ENCODE measurements at regions not wholly inside any gene's neighbourhood (a gene's known extent, or its start where the extent isn't known, plus 50 kb on each side); places are given as distances from the start of the nearest gene placed in this dataset.

- no peak for DNase-seq
These were observed 61.6 kb upstream of the GPR12 start for GRCh38 chr13:26822146-26822545.

GRCh38 chr13:26821672-26822071 is 61.1 kb upstream of the GPR12 start:
- no peak for DNase-seq

- no peak for DNase-seq
These were observed 60.3 kb upstream of the GPR12 start for GRCh38 chr13:26820871-26821270.

GRCh38 chr13:26819046-26819445 is 58.5 kb upstream of the GPR12 start:
- DNase-seq = no peak

GRCh38 chr13:26816881-26817280 is 56.3 kb upstream of the GPR12 start:
- no peak for DNase-seq

GRCh38 chr13:26813980-26814348 is 53.4 kb upstream of the GPR12 start:
- no peak for DNase-seq

GRCh38 chr13:26813321-26813979 is 52.9 kb upstream of the GPR12 start:
- DNase-seq = no peak

GRCh38 chr13:26811581-26811980 is 51.0 kb upstream of the GPR12 start:
- no peak for DNase-seq
